Amniotic stem cell (primary cell): ENCODE measurements at regions not wholly inside any gene's neighbourhood (a gene's known extent, or its start where the extent isn't known, plus 50 kb on each side); places are given as distances from the start of the nearest gene placed in this dataset.
"Not testable (repeated sequence)": the region's sequence is repeated elsewhere in the genome, so short reads cannot be mapped to it uniquely, and the experiment has no call there.

ENCODE experiments used
- DNase-seq: peaks from one replicate; lab custom pipeline; 2025; lab: John Stamatoyannopoulos, UW

DNA sequence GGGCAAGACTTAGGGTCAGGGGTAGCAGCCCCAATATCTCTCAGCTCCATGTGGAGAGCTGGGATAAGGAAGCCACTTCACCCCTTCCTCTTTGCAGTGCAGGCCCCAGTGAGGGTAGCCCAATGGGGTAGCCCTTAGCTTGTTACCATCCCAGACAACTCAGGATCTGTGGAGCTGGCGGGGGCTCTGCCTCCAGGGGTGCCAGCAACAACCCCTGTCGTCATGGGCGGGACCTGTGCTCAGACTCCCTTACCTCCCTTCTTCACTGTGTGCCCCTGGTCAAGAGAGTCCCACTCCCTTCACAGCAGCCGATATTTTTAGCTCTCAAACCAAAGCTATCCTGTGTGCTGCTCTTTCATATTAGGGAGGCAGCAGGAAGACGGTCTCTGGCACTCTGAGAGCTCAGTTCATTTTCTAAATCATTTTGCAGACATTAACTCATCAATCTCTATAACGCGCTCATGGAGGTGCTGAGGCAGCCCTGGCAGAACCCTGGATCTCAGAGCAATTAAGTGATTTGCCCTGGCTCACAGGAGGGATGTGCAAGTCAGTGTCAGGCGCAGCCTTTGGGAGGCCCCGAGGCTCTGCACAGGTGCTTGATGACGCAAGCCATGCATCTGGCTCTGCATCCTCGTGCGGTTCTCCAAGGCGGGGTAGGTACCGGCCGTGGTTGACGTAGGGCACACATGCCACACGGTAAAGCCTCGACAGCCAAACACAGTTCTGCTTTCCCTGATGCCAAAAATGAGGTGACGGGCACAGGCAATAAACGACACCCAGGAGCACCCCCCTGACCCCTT is 357.6 kb downstream of the SHANK2 start:
- no peak for DNase-seq

DNA sequence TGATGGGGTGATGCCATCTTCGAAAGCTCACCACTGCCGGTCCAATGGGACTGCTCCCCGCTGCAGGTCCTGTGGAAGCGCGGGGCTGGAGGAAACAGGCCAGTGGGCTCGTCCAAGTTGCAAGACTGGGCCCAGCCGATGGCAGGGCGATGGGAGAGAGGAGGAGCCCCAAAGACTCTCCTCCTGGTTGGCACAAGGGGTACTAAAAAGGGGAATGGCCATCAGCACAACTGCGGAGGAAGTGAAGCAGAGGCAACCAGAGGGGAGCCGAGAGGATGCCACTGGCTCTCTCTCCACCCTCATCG is 357.1 kb downstream of the SHANK2 start:
- DNase-seq: no peak

DNA sequence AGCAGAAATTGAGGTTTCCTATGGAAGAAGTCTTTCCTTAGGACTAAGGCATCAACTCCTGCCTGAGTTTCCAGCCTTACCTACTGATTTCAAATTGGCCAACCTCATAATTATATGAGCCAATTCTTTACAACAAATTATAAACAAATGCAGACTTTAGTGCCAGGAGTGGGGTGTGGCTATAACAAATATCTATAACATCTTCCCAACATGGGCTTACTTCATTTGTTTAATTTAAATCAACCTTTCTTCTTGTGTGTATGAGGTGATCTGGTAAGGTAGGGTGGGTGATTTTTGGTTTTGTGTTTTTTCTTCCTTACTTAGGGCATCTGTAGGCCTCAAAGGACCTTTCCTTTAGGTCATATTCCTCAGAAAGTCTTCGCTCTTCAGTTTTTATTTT is 354.9 kb downstream of the SHANK2 start:
- DNase-seq: no peak

DNA sequence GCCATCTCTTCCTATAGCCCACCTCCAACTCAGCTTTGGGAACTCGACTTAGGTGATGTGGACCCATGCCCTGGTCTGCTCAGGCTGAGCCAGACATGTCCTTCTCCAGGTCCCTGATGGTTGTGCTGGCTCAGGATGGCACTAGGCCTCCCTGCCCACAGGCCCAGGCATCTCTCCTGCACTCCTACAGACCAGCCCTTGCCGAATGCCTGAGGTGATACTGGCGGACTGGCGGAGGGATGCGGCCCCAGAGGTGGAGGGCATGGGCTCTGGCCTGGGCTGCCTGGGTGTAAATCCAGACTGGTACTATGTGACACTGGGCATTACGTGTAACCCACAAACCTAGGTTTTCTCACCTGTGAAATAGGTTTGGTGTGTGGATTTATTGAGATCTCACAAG is 352.8 kb downstream of the SHANK2 start:
- DNase-seq: no peak

DNA sequence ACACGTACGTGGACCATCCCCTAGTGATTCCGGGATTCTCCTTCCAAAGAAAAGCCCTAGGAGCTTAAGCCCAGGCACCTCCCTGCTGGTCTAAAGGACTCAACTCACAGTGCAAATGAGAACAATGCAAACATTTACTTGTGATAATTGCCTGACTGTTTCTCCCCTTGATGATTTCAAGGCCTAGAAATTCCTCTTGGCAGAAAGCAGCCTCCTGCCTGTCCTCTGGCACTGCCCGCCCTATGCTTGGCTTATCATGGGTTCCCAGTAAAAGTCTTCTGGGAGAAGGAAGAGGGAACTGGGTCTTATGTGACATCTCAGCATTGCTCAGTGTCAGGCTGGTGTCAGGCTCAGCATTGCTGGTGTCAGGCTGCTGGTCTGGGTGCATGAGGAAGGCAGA is 351.8 kb downstream of the SHANK2 start:
- DNase-seq: no peak

DNA sequence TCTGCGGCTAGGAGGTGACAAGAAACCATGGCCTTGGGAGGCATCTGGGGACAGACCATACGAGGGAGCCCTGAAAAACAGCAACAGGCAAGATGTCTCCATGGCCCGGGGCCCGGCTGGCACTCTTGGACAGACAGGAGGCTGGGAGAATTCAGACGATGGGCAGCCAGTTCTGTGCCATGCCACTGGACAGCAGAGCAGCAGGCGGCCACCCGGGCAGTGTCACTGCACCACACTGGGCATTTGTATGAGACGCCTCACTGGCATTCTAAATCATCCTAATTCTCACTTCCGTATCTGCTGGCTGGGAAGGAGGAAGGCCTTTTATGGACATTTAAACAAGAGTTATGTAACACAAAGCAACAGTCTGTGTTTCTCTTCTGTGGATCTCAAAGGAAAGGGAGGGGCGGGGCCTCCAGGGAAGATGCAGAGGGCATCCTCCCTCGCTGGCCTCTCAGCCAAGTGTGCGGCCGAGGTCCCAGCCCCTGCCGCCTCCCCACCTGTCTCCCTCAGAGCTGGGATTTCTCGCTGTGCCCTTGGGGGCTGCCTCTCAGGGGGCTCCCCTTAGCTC is 350.3 kb downstream of the SHANK2 start:
- no peak for DNase-seq

DNA sequence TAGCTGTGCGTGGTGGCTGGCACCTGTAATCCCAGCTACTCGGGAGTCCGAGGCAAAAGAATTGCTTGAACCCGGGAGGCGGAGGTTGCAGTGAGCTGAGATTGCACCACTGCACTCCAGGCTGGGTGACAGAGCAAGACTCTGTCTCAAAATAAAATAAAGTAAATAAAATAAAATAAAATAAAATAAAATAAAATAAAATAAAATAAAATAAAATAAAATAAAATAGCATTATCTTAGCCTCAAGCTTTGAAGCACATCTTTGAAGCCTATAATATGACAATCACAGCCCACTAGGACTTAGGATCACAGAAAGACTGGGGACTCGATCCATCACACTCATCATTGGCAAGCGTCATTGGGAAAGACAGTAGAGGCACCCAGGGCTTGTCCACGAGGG is 349.1 kb downstream of the SHANK2 start:
- not testable (repeated sequence) for DNase-seq

DNA sequence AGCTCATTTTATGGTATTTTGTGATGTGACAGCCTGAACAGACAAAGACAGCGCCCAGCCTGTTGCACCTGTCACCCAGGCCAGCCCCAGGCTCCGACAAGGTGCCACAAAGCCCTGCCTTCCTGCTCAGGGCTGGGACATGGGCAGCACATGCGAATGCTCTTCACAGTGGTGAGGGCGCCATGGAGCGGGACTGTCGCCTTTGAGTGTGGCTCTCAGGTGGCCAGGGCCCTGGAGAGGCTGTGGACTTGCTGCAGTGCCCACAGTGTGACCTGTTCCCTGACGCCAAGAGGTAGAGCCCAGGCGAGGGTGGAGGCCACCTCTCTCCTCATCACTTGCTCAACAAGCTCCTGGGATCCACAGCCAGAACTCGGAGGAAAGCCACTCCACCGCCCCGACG is 346.3 kb downstream of the SHANK2 start:
- DNase-seq: no peak

DNA sequence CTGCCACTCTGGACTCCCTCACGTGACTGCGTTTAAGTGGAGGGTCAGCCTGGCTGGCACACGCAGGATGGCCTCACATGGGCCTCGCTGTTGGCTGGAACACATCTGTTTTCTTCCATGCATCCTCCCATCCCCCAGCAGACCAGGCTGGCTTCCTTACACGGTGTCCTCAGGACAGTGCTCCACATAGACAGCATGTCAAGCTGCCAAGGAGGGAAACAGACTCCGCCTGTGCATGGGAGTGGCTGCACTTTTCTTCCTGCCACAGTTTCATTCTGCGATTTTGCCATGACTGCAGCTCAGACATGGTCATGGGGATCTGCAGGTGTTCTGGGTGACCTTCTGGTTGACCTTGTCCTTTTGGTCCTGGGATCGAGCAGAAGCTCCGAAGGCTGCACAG is 344.2 kb downstream of the SHANK2 start:
- no peak for DNase-seq

DNA sequence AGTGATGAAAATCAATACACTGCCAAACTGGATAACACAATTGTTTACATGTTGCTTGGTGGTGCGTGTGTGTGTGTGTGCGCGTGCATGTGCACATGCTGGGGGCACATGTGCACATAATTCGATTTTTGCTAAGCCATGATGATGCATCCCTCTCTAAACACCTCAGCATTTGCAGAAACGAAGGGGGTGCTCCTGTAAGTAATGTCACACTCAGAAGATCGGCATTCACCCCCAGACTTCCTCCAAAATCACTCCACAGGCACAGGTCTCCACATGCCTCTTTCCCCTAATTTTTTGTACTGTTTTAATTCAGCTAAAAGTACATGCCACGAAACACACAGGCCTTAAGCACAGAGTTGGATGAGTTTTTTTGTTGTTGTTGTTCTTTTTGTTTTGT is 341.5 kb downstream of the SHANK2 start:
- DNase-seq: no peak

DNA sequence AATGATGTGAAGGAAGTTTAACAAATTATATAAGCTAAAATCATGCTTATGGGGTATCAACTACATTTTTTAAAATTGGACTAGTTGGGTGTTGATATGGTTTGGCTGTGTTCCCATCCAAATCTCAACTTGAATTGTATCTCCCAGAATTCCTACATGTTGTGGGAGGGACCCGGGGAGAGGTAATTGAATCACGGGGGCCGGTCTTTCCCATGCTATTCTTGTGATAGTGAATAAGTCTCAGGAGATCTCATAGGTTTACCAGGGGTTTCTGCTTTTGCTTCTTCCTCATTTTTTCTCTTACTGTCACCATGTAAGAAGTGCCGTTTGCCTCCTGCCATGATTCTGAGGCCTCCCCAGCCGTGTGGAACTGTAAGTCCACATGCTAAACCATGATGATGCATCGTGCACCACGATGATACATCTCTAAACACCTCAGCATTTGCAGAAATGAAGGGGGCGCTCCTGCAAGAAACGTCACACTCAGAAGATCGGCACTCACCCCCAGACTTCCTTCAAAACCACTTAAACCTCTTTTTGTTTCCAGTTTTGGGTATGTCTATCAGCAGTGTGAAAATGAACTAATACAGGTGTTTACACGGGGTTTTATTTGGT is 340.0 kb downstream of the SHANK2 start:
- no peak for DNase-seq

DNA sequence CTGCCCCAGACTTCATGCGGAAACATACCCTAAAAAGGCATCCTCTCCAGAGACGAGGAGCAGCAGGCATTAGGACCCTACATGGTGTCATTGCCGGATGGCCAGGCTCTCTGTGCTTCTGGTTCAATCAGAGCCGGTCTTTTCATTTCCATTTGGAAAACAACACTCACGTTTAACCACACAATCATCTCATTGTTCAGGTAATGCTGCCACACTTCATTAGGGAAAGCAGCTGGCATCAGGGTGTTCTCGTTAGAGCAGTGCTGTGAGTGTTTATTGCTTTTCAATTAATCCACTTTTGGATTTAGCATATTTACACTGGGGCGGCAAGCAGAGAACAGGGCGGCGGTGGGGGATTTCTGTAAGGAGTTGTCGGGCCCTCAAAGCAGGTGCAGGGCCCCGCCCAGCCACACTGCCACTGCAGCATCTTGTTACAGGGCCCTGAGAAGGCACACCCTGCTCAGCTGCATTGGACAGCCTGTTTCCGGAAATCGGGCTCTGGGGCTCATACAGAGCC is 338.6 kb downstream of the SHANK2 start:
- no peak for DNase-seq

DNA sequence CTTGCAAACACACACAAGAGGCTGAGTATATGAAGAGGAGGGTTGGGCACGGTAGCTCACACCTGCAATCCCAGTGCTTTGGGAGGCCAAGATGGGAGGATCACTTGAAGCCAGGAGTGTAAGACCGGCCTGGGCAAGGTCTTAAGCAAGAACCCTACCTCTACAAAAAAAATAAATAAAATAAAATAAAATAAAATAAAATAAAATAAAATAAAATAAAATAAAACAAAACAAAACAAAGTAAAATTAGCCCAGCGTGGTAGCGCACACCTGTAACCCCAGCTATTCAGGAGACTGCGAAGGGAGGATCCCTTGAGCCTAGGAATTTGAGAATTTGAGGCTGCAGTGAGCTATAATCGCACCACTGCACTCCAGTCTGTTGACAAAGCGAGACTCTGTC is 337.9 kb downstream of the SHANK2 start:
- no peak for DNase-seq

DNA sequence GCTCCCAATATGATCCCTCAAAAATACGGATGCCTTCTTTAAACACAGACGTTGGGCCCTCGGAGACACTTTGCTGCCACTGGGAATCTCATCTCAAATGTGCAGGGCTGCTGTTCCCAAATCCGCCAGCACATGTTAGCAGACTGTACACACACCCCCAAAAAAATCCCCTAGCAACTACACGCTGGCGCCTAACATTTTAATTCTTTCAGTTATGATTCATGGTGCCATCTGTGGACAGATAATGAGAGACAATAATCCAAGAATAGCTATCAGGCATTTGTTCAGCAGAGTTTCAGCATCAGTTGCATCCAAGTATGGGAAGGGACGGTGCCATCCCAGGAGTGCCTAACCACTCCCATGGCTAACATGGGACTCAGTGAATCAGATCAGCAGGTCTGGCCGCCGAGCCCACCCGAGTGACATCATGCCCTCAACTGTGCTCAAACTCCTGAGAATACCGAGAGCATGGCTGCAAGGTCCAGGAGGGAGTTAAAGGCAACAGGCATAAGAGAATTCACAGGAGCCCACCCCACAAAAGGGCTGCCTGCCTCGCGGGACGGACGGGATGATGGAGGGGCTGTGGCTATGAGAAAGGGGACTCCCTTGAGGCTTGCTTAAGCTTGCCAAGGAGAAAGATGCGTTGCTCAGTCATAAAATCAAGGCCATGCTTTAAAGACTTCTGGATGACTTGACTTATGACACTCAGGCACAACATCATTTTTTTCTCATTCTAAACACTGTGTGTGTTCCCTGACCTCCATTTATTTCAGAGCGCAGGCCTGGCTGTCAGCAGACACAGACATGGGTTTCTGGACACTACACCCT is 337.0 kb downstream of the SHANK2 start:
- no peak for DNase-seq

DNA sequence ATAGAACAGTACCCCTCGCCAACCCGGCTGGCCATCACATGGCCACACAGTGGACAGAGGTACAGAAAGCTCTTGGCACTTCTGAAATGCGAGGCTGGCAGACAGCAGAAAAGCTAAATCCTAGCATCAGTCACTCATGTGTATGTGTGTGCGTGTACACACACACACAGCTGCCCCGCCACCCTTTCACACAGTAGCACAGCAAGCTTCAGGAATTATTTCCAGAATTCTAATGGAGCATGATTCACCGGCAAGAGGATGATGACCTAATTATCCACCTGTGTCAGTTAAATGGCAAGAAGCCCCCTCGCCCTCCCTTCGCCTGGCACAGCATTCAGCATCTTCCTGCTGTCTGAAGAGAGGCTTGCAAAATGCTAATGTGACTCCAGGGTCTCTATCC is 336.0 kb downstream of the SHANK2 start:
- DNase-seq: no peak

DNA sequence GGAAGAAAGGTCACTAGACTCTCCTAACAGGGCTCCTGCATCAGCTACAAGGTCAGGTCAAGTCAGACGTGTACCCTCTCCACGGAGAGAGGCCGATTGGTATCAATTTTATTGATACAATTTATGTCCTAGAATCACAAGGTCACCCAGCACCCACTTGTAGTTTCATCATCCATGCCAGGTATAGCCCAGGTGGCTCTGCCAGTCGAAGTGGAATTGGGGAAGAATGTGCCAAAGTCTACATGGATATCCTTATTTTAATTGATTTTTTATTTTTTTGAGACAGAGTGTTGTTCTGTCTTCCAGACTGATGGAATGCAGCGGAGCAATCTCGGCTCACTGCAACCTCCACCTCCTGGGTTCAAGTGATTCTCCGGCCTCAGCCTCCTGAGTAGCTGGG is 334.1 kb downstream of the SHANK2 start:
- no peak for DNase-seq

DNA sequence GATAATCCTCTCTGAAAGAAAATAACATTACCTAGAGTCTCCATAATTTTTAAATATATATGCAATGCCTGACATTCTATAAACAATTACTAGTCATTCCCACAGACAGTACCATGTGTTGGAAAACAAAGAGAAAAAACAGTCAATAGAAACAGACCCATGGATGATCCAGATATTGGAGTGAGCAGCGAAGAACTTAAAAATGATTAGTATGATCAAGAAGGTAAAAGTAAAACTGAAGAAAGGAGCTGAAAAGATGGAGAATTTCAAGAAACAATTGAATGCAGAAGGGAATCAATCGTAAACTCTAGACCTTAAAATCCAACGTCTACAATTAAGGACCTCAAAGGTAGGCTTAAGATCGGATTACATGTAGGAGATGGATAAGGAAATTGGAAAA is 330.6 kb downstream of the SHANK2 start:
- no peak for DNase-seq

DNA sequence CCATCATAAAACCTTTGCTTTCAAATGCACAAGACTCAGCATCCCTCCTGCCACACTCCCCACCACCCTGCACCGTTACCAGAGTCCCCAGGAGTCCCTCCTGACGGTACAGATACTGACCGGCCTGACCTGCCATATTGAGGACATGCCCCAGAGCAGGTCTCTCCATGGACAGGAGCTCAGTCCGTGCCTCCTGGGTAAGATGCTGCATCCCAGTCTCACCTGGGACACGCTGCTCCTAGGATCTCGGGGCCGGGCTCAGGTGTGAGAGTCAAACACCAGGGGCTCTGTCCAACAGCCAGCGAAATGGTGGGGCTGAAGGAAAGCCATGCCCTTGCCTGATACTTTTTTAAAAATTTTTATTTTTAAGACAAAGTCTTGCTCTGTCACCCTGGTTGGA is 328.3 kb downstream of the SHANK2 start:
- DNase-seq: no peak

DNA sequence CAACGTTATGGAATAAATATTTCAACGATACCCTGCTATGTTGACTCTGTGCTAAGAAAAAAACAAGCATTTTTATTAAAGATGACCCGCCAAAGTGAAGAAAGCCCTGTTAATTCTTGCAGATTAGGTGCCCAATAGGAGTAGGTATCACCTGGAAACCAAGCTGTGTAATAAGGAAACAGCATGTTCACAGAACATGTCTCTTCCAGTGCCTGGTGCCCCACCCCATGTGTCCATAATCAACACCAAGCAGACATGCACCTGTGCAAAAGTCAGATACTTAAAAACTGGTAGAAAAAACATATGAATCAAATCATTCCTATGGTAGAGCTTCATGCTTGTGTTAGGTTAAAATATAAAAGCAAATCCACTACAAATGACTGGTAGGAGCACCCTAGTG is 327.1 kb downstream of the SHANK2 start:
- DNase-seq: no peak

DNA sequence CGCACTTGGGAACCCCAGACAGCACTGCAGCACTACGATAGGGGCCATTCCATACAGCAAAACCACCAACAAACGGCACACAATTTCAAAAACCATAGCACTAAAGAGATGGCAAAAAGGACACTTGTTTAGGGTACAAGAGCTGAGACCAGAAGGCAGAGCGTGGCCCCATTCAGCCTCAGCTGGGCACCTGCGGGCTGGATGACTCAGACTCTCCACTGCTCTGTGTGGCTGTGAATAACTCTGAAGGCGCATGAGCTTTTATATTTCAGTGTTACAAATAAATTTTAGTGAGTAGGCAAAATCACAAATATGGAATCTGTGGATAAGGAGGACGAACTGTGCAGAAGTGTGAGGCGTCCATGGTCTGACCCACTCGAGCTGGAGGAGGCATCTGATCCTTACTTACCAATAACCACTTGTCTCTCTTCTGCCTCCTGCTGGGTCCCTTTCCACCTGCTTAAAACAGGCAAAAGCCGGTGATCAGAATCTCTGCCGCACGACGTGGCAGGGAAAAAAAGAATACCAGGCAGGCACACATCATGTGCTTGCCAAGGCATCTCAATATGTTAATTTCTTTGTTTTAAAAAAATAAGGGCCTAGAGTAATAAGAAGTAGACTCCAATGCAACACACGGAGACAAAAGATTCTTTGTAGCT is 325.7 kb downstream of the SHANK2 start:
- no peak for DNase-seq

DNA sequence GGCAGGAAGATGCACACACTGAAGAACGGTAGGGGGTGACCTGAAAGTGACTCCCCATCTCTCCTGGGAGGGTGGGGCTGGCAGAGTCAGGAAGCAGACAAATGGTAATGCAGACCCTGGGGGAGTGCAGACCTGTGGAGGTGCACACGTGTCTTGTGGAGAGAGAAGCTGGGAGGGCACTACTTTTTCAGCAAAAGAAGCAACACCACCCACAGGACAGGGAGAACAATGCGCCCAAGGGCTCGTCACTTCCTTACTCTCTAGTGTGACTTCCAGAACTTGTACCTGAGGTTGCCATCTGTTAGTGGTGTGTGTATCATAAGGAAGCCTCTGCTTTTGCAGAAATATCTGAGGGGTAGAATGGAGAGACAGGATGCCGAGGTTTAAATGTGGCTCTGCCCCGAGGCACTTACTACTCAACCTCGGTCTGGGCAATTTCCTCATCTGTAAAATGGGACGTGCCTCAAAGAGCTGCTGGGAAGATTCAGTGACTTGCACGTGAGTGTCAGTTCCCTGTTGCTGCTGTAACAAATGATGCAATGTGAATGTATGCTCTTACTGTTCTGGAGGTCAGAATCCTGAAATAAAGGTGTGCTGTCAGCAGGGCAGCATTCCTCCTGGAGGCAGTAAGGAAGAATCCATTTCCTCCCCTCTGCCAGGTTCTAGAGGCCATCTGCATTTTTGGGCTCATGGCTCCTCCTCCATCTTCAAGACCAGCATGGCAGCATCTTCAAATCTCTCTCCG is 323.4 kb downstream of the SHANK2 start:
- DNase-seq: no peak
